SK-N-SH treated with all-trans-retinoic acid at 6 μM for 48 hours (cell line): ENCODE measurements at regions not wholly inside any gene's neighbourhood (a gene's known extent, or its start where the extent isn't known, plus 50 kb on each side); places are given as distances from the start of the nearest gene placed in this dataset.

Experiments used
- ATAC-seq: fragments of 200-7000 bp; cut with Tn5 transposase; 3 replicates; pipeline ENCODE4 v1.9.1; 2020; ENCODE audit warnings: mild to moderate bottlenecking, moderate library complexity
- ARNTL ChIP-seq: fragments of 450-650 bp; formaldehyde crosslinking; IDR thresholded peaks from 2 replicates; pipeline ENCODE4 v1.5.0; 2020; ENCODE audit warnings: low read depth, mild to moderate bottlenecking, moderate library complexity, borderline replicate concordance
- CSDC2 ChIP-seq: fragments of 250-450 bp; sonication (Bioruptor Pico); IDR thresholded peaks from 2 replicates; pipeline ENCODE4 v1.5.0; 2020; ENCODE audit warnings: mild to moderate bottlenecking, moderate library complexity
- ESRRG ChIP-seq: fragments of 250-450 bp; sonication (Bioruptor Pico); IDR thresholded peaks from 2 replicates; pipeline ENCODE4 v1.6.1; 2021; ENCODE audit warnings: mild to moderate bottlenecking
- GLIS3 ChIP-seq: fragments of 250-450 bp; sonication (Bioruptor Pico); IDR thresholded peaks from 2 replicates; pipeline ENCODE4 v1.5.0; 2020; ENCODE audit warnings: mild to moderate bottlenecking, moderate library complexity
- ISL1 ChIP-seq: fragments of 250-450 bp; sonication (Bioruptor Pico); IDR thresholded peaks from 2 replicates; pipeline ENCODE4 v2.1.2; 2022; ENCODE audit warnings: mild to moderate bottlenecking, moderate library complexity
- OSR1 ChIP-seq: fragments of 250-450 bp; sonication (Bioruptor Pico); IDR thresholded peaks from 2 replicates; pipeline ENCODE4 v1.8.0; 2022; ENCODE audit warnings: moderate library complexity, mild to moderate bottlenecking, inconsistent platforms
- PPARA ChIP-seq: fragments of 250-450 bp; sonication (Bioruptor Pico); IDR thresholded peaks from 2 replicates; pipeline ENCODE4 v1.5.0; 2020; ENCODE audit warnings: mild to moderate bottlenecking, borderline replicate concordance
- RARB ChIP-seq: fragments of 250-450 bp; sonication (Bioruptor Pico); IDR thresholded peaks from 2 replicates; pipeline ENCODE4 v1.8.0; 2021; ENCODE audit warnings: mild to moderate bottlenecking, moderate library complexity
- SNAI2 ChIP-seq: fragments of 250-450 bp; sonication (Bioruptor Pico); IDR thresholded peaks from 2 replicates; pipeline ENCODE4 v1.5.0; 2020; ENCODE audit warnings: mild to moderate bottlenecking, moderate library complexity
- TCF4 ChIP-seq: fragments of 250-450 bp; sonication (Bioruptor Pico); IDR thresholded peaks from 2 replicates; pipeline ENCODE4 v1.8.0; 2021; ENCODE audit warnings: mild to moderate bottlenecking, moderate library complexity, borderline replicate concordance
- TOX ChIP-seq: fragments of 250-450 bp; sonication (Bioruptor Pico); IDR thresholded peaks from 2 replicates; pipeline ENCODE4 v1.8.0; 2021; ENCODE audit warnings: mild to moderate bottlenecking, moderate library complexity, borderline replicate concordance
- ZC3H10 ChIP-seq: fragments of 250-450 bp; sonication (Bioruptor Pico); IDR thresholded peaks from 2 replicates; pipeline ENCODE4 v1.5.1; 2021; ENCODE audit warnings: mild to moderate bottlenecking, moderate library complexity
- ZFP3 ChIP-seq: fragments of 250-450 bp; sonication (Bioruptor Pico); IDR thresholded peaks from 2 replicates; pipeline ENCODE4 v1.5.0; 2020; ENCODE audit warnings: mild to moderate bottlenecking, moderate library complexity
- ZFP30 ChIP-seq: fragments of 450-650 bp; formaldehyde crosslinking; IDR thresholded peaks from 2 replicates; pipeline ENCODE4 v1.5.0; 2022; ENCODE audit warnings: mild to moderate bottlenecking, moderate library complexity
- ZNF565 ChIP-seq: fragments of 450-650 bp; formaldehyde crosslinking; conservative IDR thresholded peaks from 2 replicates; pipeline ENCODE4 v1.5.0; 2020; ENCODE audit warnings: low read depth, mild to moderate bottlenecking, moderate library complexity
- ZNF70 ChIP-seq: fragments of 450-650 bp; formaldehyde crosslinking; IDR thresholded peaks from 2 replicates; pipeline ENCODE4 v1.5.0; 2020; ENCODE audit warnings: mild to moderate bottlenecking, moderate library complexity
- ZNF8 ChIP-seq: fragments of 450-650 bp; formaldehyde crosslinking; IDR thresholded peaks from 2 replicates; pipeline ENCODE4 v1.5.0; 2020; ENCODE audit warnings: mild to moderate bottlenecking, moderate library complexity
- TF ChIP-seq, protein P1 (sequence below): fragments of 250-450 bp; sonication (Bioruptor Pico); IDR thresholded peaks from 2 replicates; pipeline ENCODE4 v1.8.0; 2021; ENCODE audit warnings: low read depth, mild to moderate bottlenecking, moderate library complexity, borderline replicate concordance
- TF ChIP-seq, protein P2 (sequence below): fragments of 250-450 bp; sonication (Bioruptor Pico); IDR thresholded peaks from 2 replicates; pipeline ENCODE4 v1.5.0; 2020; ENCODE audit warnings: mild to moderate bottlenecking, moderate library complexity
- TF ChIP-seq, protein P3 (sequence below): fragments of 250-450 bp; sonication (Bioruptor Pico); IDR thresholded peaks from 2 replicates; pipeline ENCODE4 v1.8.0; 2020; ENCODE audit warnings: mild to moderate bottlenecking, moderate library complexity, borderline replicate concordance
- TF ChIP-seq, protein P4 (sequence below): fragments of 250-450 bp; sonication (Bioruptor Pico); IDR thresholded peaks from 2 replicates; pipeline ENCODE4 v1.5.1; 2020; ENCODE audit warnings: low read depth, mild to moderate bottlenecking, moderate library complexity

DNA sequence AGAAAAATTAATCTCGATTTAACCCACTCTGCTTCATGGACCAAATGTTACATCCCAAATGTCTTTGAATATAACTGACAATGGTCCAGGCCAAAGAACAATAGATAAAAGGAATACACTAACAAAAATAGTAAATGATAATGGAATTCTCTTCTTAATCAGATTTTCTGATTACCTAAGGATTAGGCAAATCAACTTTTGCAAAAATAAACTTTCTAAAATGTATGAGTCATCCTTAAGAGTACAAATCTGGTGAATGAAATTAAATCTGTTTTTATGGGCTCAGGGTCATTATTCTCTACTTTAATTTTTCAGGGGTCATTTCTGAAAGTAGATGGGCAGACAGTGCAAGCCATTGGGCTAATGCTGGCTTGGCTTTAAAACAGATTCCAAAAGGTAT is 102.1 kb upstream of the FAM13C start:
- no peak for ATAC-seq
- TF ChIP-seq ZNF565 (CRISPR knock-in tag) (no peak), ISL1 (CRISPR knock-in tag) (peak; percentile 78)
- TF ChIP-seq, all 23 proteins: peak for 1

DNA sequence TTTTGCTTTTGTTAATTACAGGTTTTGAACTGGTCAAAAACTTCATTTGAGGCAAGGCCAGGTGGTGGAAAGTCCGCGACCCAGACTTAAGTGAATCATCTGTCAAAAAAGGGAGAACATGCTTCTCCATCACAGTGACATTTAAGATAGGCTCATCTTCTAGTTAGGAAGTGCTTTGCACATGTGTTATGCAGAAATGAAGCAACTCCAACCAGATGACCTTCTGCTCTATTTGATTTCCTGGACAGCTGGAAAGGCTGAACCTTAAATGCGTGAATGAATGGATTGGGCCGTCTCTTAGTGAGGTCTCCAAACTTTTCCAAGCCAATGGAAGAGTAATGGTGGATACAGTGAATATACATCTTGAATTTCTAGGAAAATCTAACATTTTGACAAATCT is 101.6 kb upstream of the FAM13C start:
- no peak for TF ChIP-seq ZFP30 (CRISPR knock-in tag)
- TF ChIP-seq ZFP3 (CRISPR knock-in tag): no peak
- no peak for TF ChIP-seq CSDC2 (CRISPR knock-in tag)
- no peak for TF ChIP-seq ZNF70
- TF ChIP-seq ESRRG (CRISPR knock-in tag): no peak
- TF ChIP-seq ZNF8: no peak
- TF ChIP-seq, protein P1, sequence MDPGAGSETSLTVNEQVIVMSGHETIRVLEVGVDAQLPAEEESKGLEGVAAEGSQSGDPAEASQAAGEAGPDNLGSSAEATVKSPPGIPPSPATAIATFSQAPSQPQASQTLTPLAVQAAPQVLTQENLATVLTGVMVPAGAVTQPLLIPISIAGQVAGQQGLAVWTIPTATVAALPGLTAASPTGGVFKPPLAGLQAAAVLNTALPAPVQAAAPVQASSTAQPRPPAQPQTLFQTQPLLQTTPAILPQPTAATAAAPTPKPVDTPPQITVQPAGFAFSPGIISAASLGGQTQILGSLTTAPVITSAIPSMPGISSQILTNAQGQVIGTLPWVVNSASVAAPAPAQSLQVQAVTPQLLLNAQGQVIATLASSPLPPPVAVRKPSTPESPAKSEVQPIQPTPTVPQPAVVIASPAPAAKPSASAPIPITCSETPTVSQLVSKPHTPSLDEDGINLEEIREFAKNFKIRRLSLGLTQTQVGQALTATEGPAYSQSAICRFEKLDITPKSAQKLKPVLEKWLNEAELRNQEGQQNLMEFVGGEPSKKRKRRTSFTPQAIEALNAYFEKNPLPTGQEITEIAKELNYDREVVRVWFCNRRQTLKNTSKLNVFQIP: no peak
- TF ChIP-seq, protein P2, sequence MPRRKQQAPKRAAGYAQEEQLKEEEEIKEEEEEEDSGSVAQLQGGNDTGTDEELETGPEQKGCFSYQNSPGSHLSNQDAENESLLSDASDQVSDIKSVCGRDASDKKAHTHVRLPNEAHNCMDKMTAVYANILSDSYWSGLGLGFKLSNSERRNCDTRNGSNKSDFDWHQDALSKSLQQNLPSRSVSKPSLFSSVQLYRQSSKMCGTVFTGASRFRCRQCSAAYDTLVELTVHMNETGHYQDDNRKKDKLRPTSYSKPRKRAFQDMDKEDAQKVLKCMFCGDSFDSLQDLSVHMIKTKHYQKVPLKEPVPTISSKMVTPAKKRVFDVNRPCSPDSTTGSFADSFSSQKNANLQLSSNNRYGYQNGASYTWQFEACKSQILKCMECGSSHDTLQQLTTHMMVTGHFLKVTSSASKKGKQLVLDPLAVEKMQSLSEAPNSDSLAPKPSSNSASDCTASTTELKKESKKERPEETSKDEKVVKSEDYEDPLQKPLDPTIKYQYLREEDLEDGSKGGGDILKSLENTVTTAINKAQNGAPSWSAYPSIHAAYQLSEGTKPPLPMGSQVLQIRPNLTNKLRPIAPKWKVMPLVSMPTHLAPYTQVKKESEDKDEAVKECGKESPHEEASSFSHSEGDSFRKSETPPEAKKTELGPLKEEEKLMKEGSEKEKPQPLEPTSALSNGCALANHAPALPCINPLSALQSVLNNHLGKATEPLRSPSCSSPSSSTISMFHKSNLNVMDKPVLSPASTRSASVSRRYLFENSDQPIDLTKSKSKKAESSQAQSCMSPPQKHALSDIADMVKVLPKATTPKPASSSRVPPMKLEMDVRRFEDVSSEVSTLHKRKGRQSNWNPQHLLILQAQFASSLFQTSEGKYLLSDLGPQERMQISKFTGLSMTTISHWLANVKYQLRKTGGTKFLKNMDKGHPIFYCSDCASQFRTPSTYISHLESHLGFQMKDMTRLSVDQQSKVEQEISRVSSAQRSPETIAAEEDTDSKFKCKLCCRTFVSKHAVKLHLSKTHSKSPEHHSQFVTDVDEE (CRISPR knock-in tag): no peak
- TF ChIP-seq RARB (CRISPR knock-in tag): no peak
- ATAC-seq: no peak

DNA sequence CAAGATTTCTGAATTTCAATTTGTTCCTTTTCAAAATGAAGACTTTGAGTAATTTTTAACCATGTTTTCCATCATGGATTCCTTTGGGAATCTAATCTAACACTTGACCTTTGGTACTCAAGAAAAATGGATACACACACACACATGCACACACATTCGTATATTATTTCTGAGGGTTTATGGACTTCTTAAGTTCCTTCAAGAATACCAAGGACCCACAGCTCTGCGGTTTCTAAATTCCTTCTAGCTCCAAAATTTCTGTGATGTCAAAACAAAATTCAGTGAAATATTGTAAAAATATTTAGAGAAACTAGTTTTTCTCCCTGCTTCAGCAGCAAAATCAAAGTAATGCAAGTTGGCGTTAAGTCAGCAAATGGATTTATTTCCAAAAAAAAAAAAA is 98.3 kb upstream of the FAM13C start:
- TF ChIP-seq ZNF565 (CRISPR knock-in tag): no peak
- TF ChIP-seq SNAI2 (CRISPR knock-in tag): no peak
- TF ChIP-seq TOX (CRISPR knock-in tag): no peak
- TF ChIP-seq ZNF8: no peak
- no peak for TF ChIP-seq ARNTL
- TF ChIP-seq GLIS3 (CRISPR knock-in tag): no peak
- ATAC-seq: no peak

DNA sequence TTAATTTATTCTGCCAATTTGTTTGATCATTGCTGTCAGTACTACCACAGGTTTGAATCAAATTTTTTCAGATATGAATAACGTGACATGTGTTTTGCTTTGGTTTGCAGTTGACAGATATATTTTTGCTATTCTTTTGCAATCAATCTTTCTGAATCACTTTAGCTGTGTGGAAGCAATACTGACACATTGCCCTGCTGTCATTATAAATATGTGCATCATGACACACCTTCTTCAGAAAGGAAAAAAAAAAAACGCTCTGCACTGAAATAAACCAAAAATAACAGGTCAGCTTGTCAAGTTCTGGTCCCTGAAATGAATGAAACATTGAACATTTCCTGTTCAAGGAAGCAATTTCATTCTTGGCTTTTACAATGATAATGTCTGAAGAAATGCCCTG is 93.8 kb upstream of the FAM13C start:
- TF ChIP-seq TCF4 (no peak), ISL1 (CRISPR knock-in tag) (no peak), ZNF8 (no peak), ZNF70 (no peak), ZFP30 (CRISPR knock-in tag) (no peak), ZC3H10 (CRISPR knock-in tag) (no peak), PPARA (CRISPR knock-in tag) (no peak), OSR1 (CRISPR knock-in tag) (no peak), ESRRG (CRISPR knock-in tag) (no peak)
- TF ChIP-seq, protein P1: no peak
- no peak for ATAC-seq

DNA sequence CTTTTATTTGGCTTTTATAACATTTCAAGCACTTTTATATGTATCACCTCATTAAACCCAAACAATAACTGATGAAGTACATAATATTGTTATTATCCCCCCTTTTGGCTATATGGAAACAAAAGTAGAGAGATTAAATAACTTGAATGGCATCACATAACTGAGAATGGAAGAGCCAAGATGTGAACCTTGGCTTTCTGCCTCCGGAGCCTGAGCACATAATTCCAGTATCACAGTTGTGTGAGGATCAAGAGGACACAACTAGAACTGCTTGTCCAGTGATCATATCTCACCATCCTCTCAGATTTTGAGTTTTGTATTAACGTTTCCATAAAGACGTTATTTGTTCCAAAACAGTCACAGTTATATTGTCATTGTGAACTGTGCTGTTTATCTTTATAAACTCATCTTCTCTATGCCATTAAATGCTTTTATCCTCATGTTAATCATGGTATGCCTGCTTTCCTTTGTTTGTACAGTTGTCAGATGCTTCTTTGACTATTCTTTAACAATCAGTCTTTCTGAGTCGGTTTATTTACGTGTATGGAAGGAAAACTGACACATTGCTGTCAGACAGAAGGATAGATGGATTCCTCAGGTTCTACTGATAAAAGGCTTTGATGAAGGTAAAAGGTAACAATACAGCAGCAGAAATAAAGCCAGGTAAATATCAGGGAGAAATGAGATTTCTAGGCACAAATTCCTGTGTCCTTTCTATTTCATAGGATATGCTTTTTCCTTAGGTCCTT is 92.0 kb upstream of the FAM13C start:
- no peak for ATAC-seq
- no peak for TF ChIP-seq TCF4
- TF ChIP-seq, protein P3, sequence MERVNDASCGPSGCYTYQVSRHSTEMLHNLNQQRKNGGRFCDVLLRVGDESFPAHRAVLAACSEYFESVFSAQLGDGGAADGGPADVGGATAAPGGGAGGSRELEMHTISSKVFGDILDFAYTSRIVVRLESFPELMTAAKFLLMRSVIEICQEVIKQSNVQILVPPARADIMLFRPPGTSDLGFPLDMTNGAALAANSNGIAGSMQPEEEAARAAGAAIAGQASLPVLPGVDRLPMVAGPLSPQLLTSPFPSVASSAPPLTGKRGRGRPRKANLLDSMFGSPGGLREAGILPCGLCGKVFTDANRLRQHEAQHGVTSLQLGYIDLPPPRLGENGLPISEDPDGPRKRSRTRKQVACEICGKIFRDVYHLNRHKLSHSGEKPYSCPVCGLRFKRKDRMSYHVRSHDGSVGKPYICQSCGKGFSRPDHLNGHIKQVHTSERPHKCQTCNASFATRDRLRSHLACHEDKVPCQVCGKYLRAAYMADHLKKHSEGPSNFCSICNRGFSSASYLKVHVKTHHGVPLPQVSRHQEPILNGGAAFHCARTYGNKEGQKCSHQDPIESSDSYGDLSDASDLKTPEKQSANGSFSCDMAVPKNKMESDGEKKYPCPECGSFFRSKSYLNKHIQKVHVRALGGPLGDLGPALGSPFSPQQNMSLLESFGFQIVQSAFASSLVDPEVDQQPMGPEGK: no peak
- TF ChIP-seq, protein P1: no peak
- TF ChIP-seq ZNF70: no peak
- no peak for TF ChIP-seq ZFP30 (CRISPR knock-in tag)
- TF ChIP-seq ZNF8: no peak
- TF ChIP-seq ZFP3 (CRISPR knock-in tag): no peak
- TF ChIP-seq, protein P4, sequence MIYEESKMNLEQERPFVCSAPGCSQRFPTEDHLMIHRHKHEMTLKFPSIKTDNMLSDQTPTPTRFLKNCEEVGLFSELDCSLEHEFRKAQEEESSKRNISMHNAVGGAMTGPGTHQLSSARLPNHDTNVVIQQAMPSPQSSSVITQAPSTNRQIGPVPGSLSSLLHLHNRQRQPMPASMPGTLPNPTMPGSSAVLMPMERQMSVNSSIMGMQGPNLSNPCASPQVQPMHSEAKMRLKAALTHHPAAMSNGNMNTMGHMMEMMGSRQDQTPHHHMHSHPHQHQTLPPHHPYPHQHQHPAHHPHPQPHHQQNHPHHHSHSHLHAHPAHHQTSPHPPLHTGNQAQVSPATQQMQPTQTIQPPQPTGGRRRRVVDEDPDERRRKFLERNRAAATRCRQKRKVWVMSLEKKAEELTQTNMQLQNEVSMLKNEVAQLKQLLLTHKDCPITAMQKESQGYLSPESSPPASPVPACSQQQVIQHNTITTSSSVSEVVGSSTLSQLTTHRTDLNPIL (CRISPR knock-in tag): no peak
